Hematopoietic multipotent progenitor cell treated with erythropoietin and hydrocortisone succinate and interleukin-3 and kit ligand, for 8 days (in vitro differentiated cells): ENCODE measurements at regions not wholly inside any gene's neighbourhood (a gene's known extent, or its start where the extent isn't known, plus 50 kb on each side); places are given as distances from the start of the nearest gene placed in this dataset.
"Not testable (repeated sequence)": the region's sequence is repeated elsewhere in the genome, so short reads cannot be mapped to it uniquely, and the experiment has no call there.

ENCODE experiments used
- DNase-seq: peaks from one replicate; pipeline ENCODE4 v3.0.0-alpha.2; 2015

DNA sequence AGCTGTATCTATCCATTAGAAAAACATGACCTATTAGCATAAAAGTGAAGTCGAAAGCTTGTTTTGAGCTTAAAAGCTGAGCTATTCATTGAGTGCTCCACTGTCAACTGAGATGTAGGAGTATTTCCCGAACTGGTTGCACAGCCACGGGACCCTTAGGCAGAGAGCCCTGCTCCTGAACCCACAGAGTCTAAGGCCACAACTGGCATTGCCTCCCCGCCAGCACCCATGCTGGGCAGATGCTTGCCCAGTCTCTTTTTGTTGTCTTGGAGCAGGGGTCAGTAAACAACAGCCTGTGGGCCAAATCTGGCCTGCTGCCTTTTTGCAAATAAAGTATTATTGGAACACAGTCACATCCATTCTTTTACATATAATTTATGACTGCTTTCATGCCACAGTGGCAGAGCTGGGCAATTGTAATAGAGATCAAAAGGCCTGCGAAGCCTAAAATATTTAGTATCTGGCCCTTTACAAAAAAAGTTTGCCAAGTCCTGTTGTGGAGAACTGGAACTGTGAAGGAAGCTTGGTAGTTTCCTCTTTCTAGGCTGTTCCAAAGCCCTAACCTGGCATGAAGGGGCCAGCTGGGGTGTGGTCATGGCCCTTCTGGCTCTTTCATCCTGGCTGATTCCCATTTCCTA lies 58.4 kb upstream of the WAPL start:
- DNase-seq, result no peak

DNA sequence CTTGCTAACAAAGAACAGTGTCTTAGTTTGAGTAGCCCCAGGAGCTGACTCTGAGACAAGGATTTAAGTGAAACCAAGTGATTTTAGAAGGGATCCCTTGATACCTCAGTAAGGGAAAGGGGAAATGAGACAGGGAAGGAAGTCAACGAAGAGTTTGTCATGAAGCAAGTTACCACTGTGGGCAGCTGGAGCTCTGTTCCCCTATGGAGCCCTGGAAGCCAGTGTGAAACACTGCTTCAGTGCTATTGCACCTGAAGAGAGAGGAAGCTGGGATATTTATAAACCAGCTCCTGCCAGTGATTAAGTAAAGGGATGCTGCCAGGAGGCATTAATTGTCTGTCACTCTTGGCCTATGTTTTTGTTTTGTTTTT lies 58.9 kb upstream of the WAPL start:
- DNase-seq, result no peak

DNA sequence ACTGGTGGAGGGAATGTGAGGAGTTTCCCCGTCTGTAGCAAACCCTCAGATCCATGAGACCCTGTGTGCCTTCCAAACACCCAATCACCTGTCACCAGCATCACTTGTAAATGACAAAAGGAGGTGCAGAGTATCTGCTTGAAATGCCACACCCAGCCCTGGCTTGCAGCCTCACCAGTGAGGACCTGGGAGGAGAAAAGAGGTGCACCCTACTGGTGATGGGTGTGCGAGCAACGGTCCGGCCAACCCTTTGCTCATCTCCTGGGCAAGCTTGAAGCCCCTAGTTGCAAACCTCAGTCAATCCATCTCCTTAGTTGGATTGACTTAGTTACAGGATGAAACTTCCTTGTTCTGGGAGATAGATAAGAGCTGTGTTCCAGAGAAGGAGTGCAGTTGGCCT lies 62.4 kb upstream of the WAPL start:
- peak; percentile 24 for DNase-seq

DNA sequence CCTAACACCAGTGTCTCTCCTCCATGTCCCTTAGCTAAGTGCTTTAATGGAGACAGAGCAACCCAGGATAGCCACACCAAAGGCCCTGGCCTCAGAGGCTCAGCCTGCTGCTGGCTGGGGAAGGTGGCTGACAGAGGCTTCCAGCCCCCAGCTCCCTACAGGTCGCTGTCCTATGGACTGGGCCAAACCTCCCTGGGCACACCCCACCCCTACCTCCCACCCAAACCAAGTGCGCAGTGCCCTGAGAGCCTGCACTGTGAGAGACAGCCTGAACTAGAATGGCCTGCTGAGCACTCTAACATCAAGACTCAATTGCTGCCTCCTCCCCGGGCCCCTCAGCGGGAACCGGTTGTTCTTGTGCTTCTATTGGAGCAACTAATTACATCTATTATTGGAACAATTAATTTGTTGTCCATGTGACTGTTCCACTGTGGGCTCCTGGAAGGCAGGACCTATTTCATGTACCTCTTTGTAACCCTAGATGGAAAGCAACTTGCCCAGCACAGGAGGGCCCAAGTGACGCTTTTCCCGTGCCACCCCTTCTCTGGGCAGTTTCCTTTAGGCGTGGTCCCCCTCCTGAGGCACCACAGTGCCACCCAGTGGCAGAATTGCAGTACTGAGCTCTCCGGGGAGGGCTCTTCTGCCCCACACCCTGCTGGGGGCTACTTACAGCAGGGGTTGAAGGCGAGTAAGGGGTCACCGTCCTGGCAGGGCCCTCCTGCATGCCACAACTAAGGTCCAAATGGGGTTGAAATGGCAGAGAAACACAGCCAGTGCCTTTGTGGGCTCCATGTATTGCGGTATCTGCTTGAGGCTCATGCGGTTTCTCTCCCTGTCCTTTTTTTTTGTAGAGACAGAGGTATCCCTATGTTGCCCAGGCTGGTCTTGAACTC lies 63.7 kb upstream of the WAPL start:
- DNase-seq, result peak; percentile 74

DNA sequence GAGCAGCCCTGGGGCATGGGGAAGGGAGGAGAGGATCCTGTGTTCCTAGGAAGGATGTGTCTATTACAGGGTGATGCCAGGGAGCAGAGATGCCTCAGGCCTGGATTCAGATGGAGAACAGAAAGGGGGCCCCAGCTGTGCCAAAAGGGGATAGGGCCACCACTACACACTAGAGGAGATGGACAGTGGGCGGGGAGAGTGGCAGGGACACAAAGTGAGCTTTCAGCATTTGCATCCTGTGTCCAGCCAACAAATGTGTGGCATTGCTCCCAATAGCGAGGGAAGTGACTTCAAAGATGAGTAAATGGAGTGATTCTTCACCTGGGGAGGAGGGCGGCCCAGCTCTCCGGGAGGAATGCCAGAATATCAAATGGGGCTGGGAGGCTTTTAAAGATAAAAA lies 64.9 kb upstream of the WAPL start:
- no peak for DNase-seq

DNA sequence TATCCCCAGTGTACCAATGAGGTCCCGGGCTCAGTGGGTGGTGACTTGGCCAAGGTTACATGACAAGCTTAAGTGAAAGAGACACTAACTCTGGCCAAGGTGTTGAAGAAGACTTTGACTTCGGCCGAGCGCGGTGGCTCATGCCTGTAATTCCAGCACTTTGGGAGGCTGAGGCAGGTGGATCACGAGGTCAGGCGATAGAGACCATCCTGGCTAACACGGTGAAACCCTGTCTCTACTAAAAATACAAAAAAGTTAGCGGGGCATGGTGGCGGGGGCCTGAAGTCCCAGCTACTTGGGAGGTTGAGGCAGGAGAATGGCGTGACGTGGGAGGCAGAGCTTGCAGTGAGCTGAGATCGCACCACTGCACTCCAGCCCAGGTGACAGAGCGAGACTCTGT lies 65.6 kb upstream of the OPN4 start:
- not testable (repeated sequence) for DNase-seq

DNA sequence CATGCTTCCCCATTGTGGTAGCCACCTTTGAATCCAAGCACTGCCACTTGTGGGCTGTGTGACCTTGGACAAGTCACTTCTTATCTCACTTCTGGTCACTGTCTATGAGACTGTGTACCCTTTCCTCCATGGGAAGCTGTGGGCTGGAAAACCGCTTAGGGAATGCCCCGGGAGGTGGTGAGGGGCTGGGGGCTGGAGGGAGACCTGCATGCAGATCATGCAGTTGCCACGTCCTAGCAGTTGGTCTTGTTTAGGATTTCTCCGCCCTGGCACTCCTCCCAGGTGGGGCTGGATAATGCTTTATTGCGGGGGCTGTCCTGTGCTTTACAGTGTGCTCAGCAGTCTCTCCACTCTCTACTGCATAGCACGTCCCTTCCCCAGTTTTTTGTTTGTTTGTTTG lies 62.9 kb upstream of the OPN4 start:
- DNase-seq, result no peak

DNA sequence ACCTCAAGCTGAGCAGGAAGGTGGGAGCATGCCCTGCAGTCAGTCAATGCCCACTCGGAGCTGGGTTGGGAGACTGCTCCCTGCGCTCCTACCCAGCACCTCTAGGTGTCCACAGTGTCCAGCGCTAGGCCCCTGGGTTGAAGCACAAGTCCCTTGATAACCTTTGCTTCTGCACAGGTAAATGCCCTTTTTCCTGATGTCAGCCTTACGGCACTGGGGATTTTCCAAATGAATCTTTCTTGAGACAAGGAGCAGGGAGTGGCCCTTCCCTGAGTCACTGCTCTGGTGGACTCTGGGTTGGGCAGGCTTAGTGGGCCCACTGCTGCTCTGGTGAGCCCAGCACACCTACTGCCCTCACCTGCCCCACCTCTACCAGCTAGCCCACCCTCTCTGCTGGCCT lies 61.9 kb upstream of the OPN4 start:
- no peak for DNase-seq

DNA sequence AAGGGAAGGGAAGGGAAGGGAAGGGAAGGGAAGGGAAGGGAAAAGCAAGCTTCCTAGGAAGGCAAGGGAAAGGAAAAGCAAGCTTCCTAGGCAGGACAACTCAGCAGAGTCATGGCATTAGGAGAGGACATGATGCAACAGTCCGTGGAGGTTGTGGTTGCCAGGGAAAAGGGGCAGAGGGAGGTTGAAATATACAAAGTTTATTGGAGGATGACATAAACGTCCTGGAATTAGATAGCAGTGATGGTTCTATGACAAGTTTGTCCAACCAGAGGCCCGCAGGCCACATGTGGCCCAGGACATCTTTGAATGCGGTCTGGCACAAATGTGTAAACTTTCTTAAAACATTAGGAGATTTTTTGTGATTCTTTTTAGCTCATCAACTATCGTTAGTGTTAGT lies 59.8 kb upstream of the OPN4 start:
- DNase-seq, result no peak

DNA sequence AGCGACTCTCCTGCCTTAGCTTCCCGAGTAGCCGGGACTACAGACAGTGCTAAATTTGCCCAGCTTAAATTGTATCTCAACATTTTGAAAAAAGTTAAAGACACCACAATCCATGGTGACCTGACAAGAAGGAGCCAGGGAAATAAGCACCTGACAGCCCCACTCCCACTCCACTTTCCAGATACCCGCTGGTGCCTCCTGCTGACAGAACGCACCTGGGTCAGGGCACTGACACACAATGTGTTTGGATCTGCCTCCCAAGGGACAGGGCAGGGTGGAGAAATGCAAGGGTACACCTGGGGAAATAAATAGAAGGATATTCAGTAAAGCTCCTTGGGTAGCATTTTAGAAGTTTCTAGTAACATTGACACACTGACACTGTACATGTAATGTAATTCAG lies 58.9 kb upstream of the OPN4 start:
- no peak for DNase-seq

DNA sequence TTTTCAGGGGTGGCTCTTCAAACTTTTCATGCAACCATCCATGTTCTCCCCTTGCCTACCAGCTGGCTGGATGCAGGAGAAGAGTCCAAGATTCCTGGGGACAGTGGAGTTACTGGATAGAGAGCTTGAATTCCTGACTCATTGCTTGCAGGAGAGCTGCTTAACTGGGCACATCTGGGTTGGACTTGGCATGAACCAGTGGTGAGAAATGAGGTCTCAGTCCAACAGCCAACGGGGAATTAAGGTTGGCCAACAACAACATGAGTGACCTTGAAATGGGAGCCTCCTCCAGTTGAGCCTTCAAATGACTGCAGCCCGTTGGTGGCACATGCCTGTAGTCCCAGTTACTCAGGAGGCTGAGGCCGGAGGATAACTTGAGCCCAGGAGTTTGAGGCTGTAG lies 58.1 kb upstream of the OPN4 start:
- DNase-seq, result no peak

DNA sequence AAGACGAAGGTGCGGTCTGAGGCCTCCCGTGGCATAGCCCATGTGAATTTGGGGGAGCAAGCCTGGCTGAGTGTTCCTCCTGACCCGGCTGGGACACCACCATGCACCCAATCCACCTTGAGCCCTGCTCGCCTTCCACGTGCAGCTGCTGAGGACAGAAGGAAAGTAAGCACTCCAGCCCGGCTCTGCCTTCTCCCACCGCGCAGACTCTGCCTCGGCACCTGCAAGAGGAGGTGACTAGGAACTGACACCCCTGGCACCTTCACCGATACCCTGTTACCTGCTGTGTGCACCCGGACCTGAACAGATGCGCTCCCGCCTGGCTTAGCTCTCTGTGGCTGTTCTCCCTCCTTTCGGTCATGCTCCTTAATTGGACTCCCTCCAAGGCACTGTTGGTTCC lies 57.0 kb upstream of the OPN4 start:
- DNase-seq, result no peak

DNA sequence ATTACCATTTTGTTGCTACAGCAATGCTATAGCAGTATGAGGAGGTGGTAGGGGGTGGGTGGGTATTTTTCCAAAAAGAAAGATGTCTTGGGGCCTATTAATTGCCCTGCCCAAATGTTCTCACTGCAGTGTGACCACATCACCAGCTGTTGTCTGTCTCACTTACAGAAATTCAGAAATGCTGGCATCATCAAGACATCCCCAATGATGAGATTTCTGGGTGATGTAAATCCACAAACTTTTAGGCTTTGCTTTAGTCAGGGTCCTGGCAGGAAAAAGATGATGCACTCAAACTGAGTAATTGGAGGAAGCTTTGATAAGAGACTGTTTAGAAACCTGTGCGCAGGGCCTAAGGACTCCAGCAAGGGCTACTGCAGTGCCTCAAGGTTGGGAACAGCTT lies 56.2 kb upstream of the OPN4 start:
- no peak for DNase-seq

DNA sequence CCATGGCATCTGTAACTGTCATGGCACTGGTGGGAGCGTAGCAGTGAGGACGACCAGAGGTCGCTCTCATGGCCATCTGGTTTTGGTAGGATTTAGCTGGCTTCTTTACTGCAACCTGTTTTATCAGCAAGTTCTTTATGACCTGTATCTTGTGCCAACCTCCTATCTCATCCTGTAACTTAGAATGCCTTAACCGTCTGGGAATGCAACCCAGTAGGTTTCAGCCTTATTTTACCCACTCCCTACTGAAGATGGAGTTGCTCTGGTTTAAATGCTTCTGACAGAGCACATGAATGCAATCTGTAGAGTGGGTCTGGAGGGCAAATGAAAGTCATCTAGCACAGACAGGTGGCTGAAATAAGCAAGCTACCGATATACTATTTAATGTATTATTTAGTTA lies 55.3 kb upstream of the OPN4 start:
- DNase-seq, result no peak

DNA sequence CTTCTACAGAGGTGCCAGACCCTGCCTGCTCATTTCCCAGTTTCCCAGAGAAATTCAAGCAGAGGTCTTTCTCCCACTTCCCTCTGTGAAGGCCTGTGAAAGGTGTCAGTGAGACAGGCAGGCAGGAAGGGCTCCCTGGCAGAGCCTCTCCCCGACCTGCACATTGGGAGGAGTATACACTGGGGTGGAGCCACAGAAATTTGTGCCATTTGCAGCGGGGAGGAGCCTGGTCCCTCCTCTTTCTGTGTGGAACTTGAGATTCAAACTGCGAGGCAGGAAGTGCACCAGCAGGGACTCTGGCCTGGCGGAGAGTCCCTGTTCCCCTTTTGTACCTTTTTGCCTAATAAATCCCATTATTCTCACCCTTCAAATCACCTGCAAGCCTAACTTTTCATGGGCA lies 54.6 kb upstream of the OPN4 start:
- no peak for DNase-seq

DNA sequence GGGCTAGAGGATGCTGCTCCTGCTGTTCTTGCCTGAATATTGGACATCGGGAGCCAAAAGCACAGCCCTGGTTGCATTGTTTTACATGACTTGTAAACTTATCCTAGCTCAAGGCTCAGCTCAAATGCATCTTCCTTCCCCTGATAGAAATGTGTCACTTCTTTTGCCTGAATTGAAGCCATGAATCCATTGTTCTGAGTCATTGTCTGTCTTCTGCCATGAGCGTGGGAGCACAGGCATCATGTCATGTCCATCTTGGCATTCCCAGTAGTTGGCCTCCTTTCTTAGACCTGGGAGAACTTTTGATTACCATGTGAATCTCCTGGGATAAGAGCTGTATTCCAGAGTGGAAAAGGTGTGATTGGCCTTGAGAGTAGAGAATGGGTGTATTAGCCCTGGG lies 54.1 kb upstream of the OPN4 start:
- no peak for DNase-seq

DNA sequence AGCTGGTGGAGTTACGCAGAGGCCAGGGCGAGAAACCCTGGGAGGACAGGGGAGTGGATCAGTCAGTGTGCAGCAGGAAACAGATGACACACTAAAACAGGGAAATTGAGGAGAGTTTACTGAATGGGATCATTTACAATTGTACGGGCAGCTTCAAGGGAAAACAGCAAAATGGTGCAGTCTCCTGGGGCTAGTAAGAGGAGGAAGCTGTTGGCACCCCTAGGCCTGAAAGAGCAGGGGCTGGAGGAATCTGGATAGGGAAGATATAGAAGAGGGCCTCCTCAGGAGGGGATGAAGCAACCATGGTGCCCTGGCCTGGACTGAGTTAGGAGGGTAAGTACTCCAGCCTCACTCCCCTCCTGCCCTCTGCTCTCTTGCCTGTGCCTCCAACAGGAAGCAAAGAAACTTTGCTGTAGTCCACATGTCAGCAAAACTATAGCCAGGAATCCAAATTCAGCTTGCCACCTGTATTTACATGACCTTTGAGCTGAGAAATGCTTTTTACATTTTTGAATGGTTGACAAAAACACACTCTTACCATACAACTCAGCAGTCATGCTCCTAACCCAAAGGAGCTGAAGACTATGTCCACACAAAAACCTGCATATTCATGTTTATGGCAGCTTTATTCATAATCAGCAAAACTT lies 52.3 kb upstream of the OPN4 start:
- DNase-seq, result no peak

DNA sequence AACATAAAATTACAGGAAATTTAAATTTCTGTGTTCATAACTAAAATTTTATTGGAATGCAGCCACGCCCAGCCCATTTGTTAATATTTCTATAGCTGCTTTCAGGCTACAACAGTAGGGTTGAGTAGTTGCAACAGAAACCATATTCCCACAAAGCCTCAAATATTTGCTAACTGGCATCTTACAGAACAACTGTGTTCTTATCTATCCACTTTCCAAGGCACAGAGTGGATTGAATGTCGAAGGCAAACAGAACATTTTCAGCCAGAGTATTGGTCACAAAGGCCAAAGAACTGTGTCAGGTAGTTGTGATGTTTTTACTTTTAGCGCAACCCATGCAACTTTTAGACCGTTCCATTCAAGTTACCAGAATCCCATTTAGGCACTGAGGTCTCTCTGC lies 51.1 kb upstream of the OPN4 start:
- no peak for DNase-seq
